Mesodermal cell (in vitro differentiated cells): ENCODE measurements at regions not wholly inside any gene's neighbourhood (a gene's known extent, or its start where the extent isn't known, plus 50 kb on each side); places are given as distances from the start of the nearest gene placed in this dataset.
A peak's percentile ranks its signal among the peaks of the same experiment; 100 is the strongest.
"Not testable (repeated sequence)": the region's sequence is repeated elsewhere in the genome, so short reads cannot be mapped to it uniquely, and the experiment has no call there.

Source experiments
- H3K27ac ChIP-seq: 2 replicates; pipeline ENCODE4 v1.7.0; 2013; ENCODE audit warnings: mild to moderate bottlenecking, low read depth, low read length, moderate library complexity; ENCODE audit not compliant: severe bottlenecking
- H3K36me3 ChIP-seq: 2 replicates; pipeline ENCODE4 v1.7.1; 2013; ENCODE audit warnings: mild to moderate bottlenecking, low read length, moderate library complexity; ENCODE audit not compliant: control insufficient read depth, insufficient read depth
- H3K4me1 ChIP-seq: one replicate; pipeline ENCODE4 v1.7.1; 2013; ENCODE audit warnings: mild to moderate bottlenecking, low read length; ENCODE audit not compliant: insufficient read depth, control insufficient read depth, poor library complexity, severe bottlenecking
- H3K4me3 ChIP-seq: 2 replicates; pipeline ENCODE4 v1.7.0; 2013; ENCODE audit warnings: low read length, control low read depth, mild to moderate bottlenecking; ENCODE audit not compliant: insufficient read depth, poor library complexity, severe bottlenecking; ENCODE audit errors: extremely low read depth
- H3K9me3 ChIP-seq: 2 replicates; pipeline ENCODE4 v1.7.1; 2013; ENCODE audit warnings: mild to moderate bottlenecking, low read length, moderate library complexity; ENCODE audit not compliant: control insufficient read depth
- whole genome bisulfite sequencing, 2 experiments: methylation state at CpG; one replicate each; pipeline ENCODE4 v1.1.5; 2013; ENCODE audit warnings: missing lambda C conversion rate in 2 of 2; ENCODE audit not compliant: insufficient coverage in 2 of 2; 5-methylcytosine and 5-hydroxymethylcytosine counted together

- H3K9me3 ChIP-seq = no peaks in the 10 kb centered on the region
- no peaks in the 10 kb centered on the region for H3K4me1 ChIP-seq
- H3K4me3 ChIP-seq = no peak overlapping the region
- H3K36me3 ChIP-seq = no peaks in the 10 kb centered on the region
- H3K27ac ChIP-seq = no peak overlapping the region
These were observed 199.4 kb upstream of the ARHGEF26 start for GRCh38 chr3:153921826-153922225.

- H3K27ac ChIP-seq = no peak overlapping the region
- 100% methylated on average over 1 of the region's 2 CpGs; no CpG with 5 or more reads in 1 of the 2 experiments for WGBS, 2 experiments
- H3K4me3 ChIP-seq = no peak overlapping the region
- no peaks in the 10 kb centered on the region for H3K9me3 ChIP-seq
- no peaks in the 10 kb centered on the region for H3K36me3 ChIP-seq
- no peaks in the 10 kb centered on the region for H3K4me1 ChIP-seq
These were observed 195.2 kb upstream of the ARHGEF26 start for GRCh38 chr3:153925841-153926514.

DNA sequence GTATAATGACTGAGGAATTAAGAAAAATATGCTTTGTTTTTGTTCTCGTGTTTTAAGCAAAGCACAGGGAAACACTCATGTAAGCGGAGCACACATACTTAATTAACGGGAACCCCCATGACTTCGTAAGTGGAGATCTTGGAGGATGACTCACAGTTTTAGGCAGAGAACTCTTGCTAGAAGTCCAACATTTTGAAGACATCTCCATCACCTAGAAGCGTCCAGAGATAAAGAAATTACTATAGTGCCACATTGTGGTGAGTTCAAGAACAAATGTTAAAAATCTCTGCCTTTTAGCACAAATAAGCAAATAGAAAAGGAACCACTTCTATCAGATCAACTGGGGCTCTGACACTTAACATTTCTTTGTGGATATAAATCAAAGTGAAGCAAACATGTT, 194.1 kb upstream of the ARHGEF26 start:
- H3K36me3 ChIP-seq = no peaks in the 10 kb centered on the region
- H3K27ac ChIP-seq = no peak overlapping the region
- H3K4me3 ChIP-seq = no peak overlapping the region
- 67 to 85% methylated on average over 1 to 3 of the region's 5 CpGs for WGBS, 2 experiments
- no peaks in the 10 kb centered on the region for H3K9me3 ChIP-seq
- no peaks in the 10 kb centered on the region for H3K4me1 ChIP-seq

DNA sequence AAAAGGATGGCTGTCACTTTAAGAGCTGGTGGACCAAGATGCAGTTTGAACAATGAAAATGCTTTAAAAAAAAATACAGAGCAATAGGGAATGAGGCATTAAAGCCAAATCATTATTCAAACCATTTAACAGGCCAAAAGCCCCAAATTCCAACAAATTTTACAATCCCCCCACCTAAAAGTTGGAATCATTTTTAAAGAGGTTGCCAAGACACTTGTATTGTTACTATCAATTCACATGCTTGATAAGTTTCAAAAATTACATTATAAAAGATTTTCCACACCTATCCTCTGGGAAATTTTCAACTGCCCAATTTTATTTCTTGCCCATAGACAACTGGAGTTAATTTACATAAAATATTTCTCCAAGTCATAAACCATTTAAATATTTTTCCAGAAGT, 192.3 kb upstream of the ARHGEF26 start:
- Histone ChIP-seq H3K36me3 (no peaks in the 10 kb centered on the region), H3K4me3 (no peak overlapping the region), H3K9me3 (no peaks in the 10 kb centered on the region), H3K27ac (no peak overlapping the region), H3K4me1 (no peaks in the 10 kb centered on the region)

DNA sequence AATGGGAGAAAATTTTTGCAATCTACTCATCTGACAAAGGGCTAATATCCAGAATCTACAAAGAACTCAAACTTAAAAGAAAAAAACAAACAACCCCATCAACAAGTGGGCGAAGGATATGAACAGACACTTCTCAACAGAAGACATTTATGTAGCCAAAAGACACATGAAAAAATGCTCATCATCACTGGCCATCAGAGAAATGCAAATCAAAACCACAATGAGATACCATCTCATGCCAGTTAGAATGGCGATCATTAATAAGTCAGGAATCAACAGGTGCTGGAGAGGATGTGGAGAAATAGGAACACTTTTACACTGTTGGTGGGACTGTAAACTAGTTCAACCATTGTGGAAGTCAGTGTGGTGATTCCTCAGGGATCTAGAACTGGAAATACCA, 187.7 kb upstream of the ARHGEF26 start:
- H3K4me3 ChIP-seq, H3K36me3 ChIP-seq, H3K27ac ChIP-seq, H3K9me3 ChIP-seq, H3K4me1 ChIP-seq: not testable (repeated sequence)
- WGBS, 2 experiments = 86% methylated on average over 1 of the region's 2 CpGs; no CpG with 5 or more reads in 1 of the 2 experiments

DNA sequence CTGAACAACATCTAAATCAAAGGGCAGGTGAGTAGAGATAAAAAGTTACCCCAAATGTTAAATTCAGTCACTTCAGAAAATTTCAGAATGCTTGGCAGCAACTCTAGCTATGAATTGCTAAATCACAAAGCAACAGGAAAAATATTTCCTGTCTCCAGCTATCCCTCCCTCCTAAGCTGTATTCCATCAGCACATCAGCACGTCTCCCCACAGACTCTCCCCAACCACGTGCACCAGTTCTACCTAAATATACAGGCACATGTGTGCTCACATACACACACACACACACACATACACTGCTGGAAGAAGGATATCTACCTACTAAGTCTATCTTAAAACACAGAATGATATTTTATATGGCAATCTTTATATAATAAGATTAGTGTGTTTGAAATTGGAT, 177.1 kb upstream of the ARHGEF26 start:
- Histone ChIP-seq H3K36me3 (no peaks in the 10 kb centered on the region), H3K9me3 (no peaks in the 10 kb centered on the region), H3K4me1 (no peaks in the 10 kb centered on the region), H3K27ac (no peak overlapping the region), H3K4me3 (no peak overlapping the region)
- WGBS, 2 experiments = 80 to 94% methylated on average over 1 to 2 of the region's 2 CpGs

GRCh38 chr3:153951276-153951675, 169.9 kb upstream of the ARHGEF26 start:
- H3K9me3 ChIP-seq = no peaks in the 10 kb centered on the region
- H3K36me3 ChIP-seq = no peaks in the 10 kb centered on the region
- H3K4me3 ChIP-seq = no peak overlapping the region
- WGBS, 2 experiments = 75% methylated on average over 2 of the region's 2 CpGs; no CpG with 5 or more reads in 1 of the 2 experiments
- no peak overlapping the region for H3K27ac ChIP-seq
- H3K4me1 ChIP-seq = no peaks in the 10 kb centered on the region

- Histone ChIP-seq H3K9me3 (no peaks in the 10 kb centered on the region), H3K27ac (peak overlapping the region; percentile 32), H3K36me3 (no peaks in the 10 kb centered on the region), H3K4me3 (no peak overlapping the region), H3K4me1 (no peaks in the 10 kb centered on the region)
- WGBS, 2 experiments = 93 to 97% methylated on average over 4 to 5 of the region's 7 CpGs
These were observed 169.1 kb upstream of the ARHGEF26 start for GRCh38 chr3:153952091-153952490.

GRCh38 chr3:153956613-153957012, 164.6 kb upstream of the ARHGEF26 start:
- no peak overlapping the region for H3K4me3 ChIP-seq
- no peaks in the 10 kb centered on the region for H3K36me3 ChIP-seq
- H3K9me3 ChIP-seq = no peaks in the 10 kb centered on the region
- no peaks in the 10 kb centered on the region for H3K4me1 ChIP-seq
- H3K27ac ChIP-seq = no peak overlapping the region
- 75 to 85% methylated on average over 5 of the region's 5 CpGs for WGBS, 2 experiments

- H3K9me3 ChIP-seq = no peaks in the 10 kb centered on the region
- no peak overlapping the region for H3K4me3 ChIP-seq
- no peaks in the 10 kb centered on the region for H3K4me1 ChIP-seq
- WGBS, 2 experiments = no CpG with 5 or more reads among the region's 1 CpG
- no peak overlapping the region for H3K27ac ChIP-seq
- no peaks in the 10 kb centered on the region for H3K36me3 ChIP-seq
These were observed 163.8 kb upstream of the ARHGEF26 start for GRCh38 chr3:153957421-153957820.

DNA sequence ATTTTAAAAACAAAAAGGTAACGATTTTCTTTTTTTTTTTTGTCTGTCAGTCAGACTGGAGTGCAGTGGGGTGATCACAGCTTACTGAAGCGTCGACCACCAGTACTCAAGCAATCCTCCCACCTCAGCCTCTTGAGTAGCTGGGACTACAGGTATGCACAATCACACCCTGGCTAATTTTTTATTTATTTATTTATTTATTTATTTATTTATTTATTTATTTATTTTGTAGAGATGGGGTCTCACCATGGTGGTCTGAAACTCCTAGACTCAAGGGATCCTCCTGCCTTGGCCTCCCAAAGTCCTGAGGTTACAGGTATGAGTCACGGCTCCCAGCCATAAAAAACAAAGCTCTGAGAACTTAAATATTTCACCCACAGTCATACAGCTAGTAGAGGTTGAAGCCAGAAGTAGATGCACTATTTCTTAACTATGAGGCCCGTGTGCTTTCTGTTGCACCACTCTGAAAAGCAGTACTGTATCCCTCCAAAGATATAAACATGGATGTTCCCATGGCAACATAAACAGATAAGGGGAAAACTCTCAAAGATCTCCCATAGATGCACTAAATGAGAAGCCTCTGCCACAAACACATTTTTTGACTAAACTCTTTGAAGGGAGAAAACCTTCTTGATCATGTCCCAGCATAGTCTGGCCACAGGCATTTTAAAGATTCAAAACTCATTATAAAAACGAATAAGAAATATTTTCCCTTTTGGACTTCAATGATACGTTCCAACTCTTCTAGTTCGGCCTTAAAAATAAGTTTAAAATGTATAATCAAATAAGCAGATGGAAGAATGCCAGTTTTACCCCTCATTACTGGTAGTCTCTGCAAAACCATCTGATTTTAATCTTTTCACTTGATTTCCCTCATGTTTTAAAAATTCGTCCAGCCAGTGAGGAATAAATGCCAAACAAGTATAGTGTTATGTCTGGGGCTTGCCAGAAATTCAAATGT, 162.3 kb upstream of the ARHGEF26 start:
- 93% methylated on average over 2 of the region's 9 CpGs; no CpG with 5 or more reads in 1 of the 2 experiments for WGBS, 2 experiments

More for the DNA sequence above, 162.3 kb upstream of the ARHGEF26 start:
- Histone ChIP-seq H3K36me3 (no peaks in the 10 kb centered on the region), H3K27ac (no peak overlapping the region), H3K4me3 (no peak overlapping the region), H3K4me1 (no peaks in the 10 kb centered on the region), H3K9me3 (no peaks in the 10 kb centered on the region)
